Smooth muscle cell of the brain vasculature (primary cell): ENCODE measurements at regions not wholly inside any gene's neighbourhood (a gene's known extent, or its start where the extent isn't known, plus 50 kb on each side); places are given as distances from the start of the nearest gene placed in this dataset.

Experiments used
- DNase-seq: peaks from one replicate; pipeline ENCODE4 v3.0.0-alpha.2; 2012; ENCODE audit warnings: low read depth, low spot score

DNA sequence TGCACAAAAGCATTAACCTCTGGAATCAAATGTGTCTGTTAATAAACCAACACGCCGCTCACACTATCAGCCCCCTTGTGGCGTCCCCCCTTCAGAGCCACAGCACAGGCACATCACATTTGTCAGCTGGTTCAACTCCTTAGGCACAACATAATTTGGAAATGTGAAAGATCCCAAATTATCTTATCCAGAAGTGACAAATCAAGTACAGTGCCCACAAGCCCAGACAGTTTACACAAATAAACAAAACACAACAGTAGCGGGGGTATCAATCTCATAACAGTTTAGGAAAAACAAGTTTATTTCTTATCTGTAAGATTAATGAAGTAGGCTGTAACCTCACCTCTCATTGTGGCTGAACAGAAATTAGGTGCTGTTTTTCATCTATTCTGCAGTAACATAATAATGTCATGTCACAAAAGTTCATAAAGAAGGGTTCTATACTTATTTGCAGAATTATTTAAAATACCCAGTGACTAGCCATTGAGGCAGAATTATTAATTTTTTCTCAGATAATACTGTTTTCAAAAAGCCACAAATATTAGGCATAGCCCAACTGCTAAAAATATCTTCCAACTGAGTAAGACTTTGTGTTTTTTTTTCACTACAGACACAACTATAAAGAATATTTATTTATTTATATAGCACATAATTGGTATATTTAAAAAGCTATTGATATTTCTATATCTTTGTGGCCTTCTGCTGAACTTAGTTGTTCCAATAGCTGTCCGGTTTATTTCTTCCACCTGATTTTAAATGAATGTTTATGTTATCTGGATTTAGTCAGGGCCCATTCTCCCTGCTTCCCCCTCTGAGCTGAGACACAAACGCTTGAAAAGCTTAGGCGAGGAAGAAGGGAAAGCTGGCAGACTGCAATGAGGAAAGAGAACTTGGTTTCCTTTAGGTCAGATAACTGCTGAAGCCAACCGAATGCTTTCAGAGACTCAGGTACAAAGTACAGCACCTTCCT, 214.7 kb downstream of the QDPR start:
- no peak for DNase-seq

GRCh38 chr4:17293901-17294300, 218.0 kb downstream of the QDPR start:
- no peak for DNase-seq

DNA sequence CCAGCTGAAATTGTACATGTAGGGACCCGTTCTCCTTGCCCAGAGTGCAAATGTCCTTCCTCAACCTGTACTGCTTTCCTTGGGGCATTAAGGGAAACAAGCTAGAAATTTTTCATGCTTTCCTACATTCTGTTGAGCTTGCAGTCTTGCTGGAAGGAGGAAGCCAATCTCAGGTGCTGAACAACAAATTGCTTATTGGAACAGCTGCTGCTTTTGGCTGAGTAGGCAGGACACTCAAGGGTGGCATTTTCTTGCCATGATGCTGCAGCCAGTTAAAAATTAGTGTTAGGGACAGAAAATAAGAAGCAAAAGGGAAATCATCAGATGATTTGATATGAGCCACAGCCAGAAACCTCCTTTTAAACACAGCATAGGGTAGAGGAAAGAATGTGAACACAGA, 223.7 kb downstream of the QDPR start:
- no peak for DNase-seq

GRCh38 chr4:17286752-17287460, 225.0 kb downstream of the QDPR start:
- no peak for DNase-seq

DNA sequence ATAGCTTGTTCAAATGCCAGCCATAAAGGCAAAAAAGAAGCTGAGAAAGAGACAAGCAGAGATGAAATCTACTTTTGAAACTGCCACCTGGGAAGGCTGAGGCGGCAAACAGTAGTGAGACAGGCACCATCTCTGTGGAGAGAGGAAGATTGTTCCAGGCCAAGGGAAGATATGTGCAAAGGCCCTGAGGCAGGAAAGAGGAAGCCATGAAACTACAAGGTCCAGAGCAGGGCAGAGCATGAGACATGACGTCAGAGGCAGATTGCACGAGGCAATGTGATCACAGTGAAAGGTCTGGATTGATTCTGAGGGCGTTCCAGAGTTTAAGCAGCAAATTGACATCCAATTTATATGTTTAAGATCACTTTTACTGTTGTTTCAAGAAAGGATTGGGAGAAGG, 226.1 kb downstream of the QDPR start:
- no peak for DNase-seq

- DNase-seq, result no peak
Measured at GRCh38 chr4:17284323-17285175, 227.3 kb downstream of the QDPR start.

DNA sequence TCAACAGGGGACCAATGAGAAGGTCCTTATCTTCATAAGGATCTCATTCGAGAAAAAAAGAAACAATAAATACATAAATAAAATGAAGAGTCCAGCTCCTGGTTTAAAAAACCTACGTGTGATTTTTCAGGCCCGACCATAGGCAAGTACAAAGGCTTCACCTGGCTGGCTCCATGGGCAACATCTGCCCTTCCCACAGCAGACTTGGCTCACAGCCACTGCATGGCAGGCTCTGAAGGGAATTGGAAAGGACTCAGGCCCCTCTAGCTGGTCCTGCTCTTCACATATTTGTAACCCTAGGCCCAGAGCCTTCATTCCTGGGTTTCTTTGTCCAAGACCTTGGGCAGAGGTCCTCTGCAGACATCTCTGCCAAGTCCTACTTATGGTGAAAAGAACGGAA, 228.1 kb downstream of the QDPR start:
- DNase-seq, result no peak

GRCh38 chr4:17283251-17283650, 228.6 kb downstream of the QDPR start:
- no peak for DNase-seq

GRCh38 chr4:17280261-17281018, 231.4 kb downstream of the QDPR start:
- DNase-seq, result no peak

DNA sequence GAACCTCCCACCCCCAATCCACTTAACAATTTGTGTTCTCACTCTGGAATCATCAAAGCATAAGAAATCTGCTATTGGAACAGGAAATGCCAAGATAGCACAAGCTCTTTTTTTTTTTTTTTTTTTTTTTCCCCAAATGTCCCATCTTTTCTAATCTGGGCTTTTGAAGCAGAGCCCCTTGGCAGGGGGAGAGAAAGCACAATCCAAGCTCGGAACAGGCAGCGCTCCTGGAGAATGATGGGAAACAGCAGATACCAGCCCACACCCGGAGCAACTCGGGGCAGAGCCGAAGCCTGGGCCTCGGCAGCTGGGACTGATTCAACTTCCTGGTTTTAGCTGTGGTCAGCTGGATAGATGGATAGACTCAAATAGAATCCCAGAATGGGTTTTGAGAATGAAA, 235.1 kb downstream of the QDPR start:
- DNase-seq, result no peak

GRCh38 chr4:17275836-17276235, 236.1 kb downstream of the QDPR start:
- DNase-seq, result no peak

GRCh38 chr4:17273047-17273446, 238.8 kb downstream of the QDPR start:
- DNase-seq, result no peak

GRCh38 chr4:17272154-17272553, 239.7 kb downstream of the QDPR start:
- no peak for DNase-seq

DNA sequence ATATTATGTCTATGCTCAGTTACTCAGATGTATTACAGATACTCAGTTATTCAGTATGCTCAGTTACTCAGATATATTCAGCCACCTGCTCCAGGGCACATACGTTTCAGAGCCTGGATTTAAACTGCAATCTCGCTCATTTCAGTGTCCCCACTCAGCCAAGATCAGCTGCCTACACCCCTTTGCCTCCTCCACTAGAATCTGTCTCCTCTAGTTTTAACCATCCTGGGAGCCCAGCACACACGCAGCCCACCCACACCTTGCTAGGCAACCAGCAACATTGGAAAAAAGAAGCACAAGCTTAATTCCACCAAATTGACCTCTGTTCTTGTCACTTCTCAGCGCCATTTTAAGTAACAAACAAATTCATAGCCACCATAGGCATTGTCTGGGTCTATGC, 246.2 kb downstream of the QDPR start:
- DNase-seq, result no peak

DNA sequence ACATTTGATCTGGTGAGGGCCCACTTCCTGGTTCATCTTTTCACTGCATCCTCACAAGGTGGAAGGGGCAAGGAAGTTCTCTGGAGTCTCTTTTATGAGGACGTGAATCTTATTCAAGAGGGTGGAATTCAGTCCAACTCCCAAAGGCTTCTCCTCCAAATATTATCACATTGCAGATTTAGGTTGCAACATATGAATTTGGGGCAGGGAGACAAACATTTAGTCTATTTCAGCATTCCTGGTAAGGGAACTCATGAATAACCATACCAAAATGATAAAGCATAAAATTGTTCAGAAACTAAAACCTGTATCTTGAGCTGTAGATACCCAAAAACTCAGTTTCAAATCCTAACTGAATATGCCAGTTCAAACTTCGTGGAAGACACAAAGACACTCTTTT, 246.8 kb downstream of the QDPR start:
- DNase-seq, result no peak

DNA sequence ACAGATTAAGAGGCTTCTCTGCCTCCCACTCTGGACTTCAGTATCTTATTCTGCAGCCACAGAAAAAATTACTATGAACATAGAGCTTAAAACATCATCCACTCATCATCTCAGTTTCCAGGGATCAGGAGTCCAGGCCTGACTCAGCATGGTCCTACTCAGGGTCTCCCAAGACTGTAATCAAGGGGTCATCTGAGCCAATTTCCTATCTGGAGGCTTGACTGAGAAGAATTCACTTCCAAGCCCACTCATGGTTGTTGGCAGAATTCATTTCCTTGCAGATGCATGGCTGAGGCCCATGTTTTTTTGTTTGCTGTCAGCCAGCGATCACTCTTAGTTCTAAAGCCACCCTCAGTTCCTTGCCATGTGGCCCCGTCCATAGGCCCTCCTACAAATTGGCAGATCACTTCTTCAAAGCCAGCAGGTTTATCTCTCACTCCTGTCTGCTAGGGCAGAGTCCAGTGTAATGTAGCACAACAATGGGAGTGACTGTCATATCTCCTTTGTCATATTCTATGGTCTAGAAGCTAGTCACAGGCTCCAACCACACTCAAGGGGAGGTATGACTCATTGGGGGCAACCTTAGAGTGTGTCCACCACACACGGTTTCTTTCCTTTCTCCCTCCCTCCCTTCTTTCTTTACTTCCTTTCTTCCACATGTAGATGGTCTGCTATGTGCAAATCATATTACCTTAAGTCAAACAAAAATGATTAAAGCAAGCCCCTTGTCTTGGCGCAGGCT, 251.6 kb downstream of the QDPR start:
- no peak for DNase-seq

- no peak for DNase-seq
Measured at GRCh38 chr4:17258106-17258505, 253.8 kb downstream of the QDPR start.

DNA sequence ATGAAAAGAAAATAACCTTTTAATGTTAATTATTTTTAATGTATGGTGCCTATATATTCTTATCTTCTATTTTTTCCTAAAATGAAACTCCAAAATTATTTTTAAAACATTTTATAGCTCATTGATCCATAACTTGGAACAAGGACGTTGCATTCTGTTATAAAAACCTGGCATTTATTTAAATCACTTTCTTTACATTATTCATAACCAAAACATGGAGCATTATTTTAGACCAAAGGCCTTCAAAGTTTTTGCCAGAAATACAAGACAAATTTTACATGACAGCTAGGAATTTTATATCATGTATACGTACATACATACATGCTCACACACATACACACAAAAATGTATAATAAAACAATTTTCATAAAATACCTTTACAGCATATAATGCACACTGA, 259.8 kb downstream of the QDPR start:
- DNase-seq, result no peak

DNA sequence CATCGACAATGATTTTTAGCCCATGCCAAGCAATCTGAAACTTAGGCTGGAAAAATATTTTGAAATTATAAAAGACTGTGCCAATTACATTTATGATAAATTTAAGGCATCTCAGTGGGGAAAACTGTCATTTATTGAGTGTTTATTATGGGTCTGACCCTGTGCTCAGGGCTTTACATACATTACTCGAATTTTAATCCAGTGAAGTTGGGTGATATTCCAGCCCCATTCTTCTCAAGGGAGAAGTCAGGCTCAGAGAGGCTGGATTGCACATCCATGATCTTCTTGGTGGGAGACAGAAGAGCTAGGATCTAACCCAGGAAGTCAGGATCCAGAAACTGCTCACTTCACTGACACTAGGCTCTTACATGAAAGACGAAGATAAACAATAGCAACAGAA, 260.8 kb downstream of the QDPR start:
- no peak for DNase-seq

GRCh38 chr4:17250591-17250990, 261.3 kb downstream of the QDPR start:
- DNase-seq, result no peak

GRCh38 chr4:17246656-17247055, 265.2 kb downstream of the QDPR start:
- no peak for DNase-seq
